Prostate gland (tissue), 2 donors: ENCODE measurements at regions not wholly inside any gene's neighbourhood (a gene's known extent, or its start where the extent isn't known, plus 50 kb on each side); places are given as distances from the start of the nearest gene placed in this dataset.

Experiments used
- CTCF ChIP-seq, 4 experiments: fragments of 200-600 bp in 2 of 4; fragments of 450-650 bp in 2 of 4; sonication (generic) in 2 of 4; IDR thresholded peaks; 1 replicate in 3 of 4; 2 replicates in 1 of 4; pipeline ENCODE4 v1.5.1; 2016 to 2019; ENCODE audit warnings: antibody characterized with exemption in 4 of 4, mild to moderate bottlenecking in 2 of 4, moderate library complexity in 2 of 4
- POLR2A ChIP-seq: fragments of 450-650 bp; IDR thresholded peaks from one replicate; pipeline ENCODE4 v1.6.1; 2016; ENCODE audit warnings: antibody characterized with exemption, mild to moderate bottlenecking
- POLR2AphosphoS5 ChIP-seq: sonication (generic); formaldehyde crosslinking; IDR thresholded peaks from one replicate; pipeline ENCODE4 v1.6.1; 2017; ENCODE audit warnings: antibody characterized with exemption

DNA sequence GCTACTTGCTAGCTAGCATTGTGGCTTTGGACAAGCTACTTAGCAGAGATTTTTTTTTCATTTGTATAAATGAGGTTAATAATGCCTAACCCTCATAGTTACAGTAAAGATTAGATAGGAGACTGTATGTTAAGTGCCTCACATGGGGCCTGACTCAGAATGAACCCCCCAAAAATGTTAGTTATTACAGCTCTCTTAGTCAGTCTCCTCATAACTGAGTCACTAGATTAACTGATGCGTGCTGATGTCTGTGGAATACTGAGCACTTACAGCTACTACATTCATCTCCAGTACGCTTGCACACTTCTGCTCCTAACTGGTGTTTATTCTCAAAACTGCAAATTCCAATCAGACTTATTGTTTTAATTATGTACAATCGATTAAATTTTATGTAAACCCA lies 315.3 kb downstream of the SNX13 start:
- TF ChIP-seq POLR2AphosphoS5 (no peak), CTCF (IDR thresholded peaks at IDR 0.05) (no peak), POLR2A (no peak)
